Esophagus (tissue), 2 donors: ENCODE measurements at regions not wholly inside any gene's neighbourhood (a gene's known extent, or its start where the extent isn't known, plus 50 kb on each side); places are given as distances from the start of the nearest gene placed in this dataset.

Experiments used
- H3K27ac ChIP-seq, 2 donors: one replicate each; pipeline ENCODE4 v1.5.1; 2013; ENCODE audit warnings: low read depth in 2 of 2, mild to moderate bottlenecking in 2 of 2, inconsistent platforms in 1 of 2, low read length in 1 of 2, moderate library complexity in 1 of 2
- H3K27me3 ChIP-seq, 2 donors: one replicate each; pipeline ENCODE4 v1.6.1; 2013; ENCODE audit warnings: low read length in 2 of 2, control low read depth in 1 of 2, mild to moderate bottlenecking in 1 of 2; ENCODE audit not compliant: insufficient read depth in 2 of 2, control insufficient read depth in 1 of 2
- H3K36me3 ChIP-seq, 2 donors: one replicate each; pipeline ENCODE4 v1.6.1; 2013; ENCODE audit warnings: low read length in 1 of 2; ENCODE audit not compliant: control insufficient read depth in 2 of 2, insufficient read depth in 2 of 2
- H3K4me1 ChIP-seq, 2 donors: one replicate each; pipeline ENCODE4 v1.6.1; 2013; ENCODE audit warnings: low read length in 1 of 2; ENCODE audit not compliant: control insufficient read depth in 2 of 2, insufficient read depth in 2 of 2
- H3K4me3 ChIP-seq, 2 donors: one replicate each; pipeline ENCODE4 v1.5.1; 2013; ENCODE audit warnings: low read length in 2 of 2, mild to moderate bottlenecking in 2 of 2, low read depth in 1 of 2, moderate library complexity in 1 of 2
- H3K9me3 ChIP-seq, 2 donors: one replicate each; pipeline ENCODE4 v1.6.1; 2013; ENCODE audit warnings: mild to moderate bottlenecking in 2 of 2, low read depth in 1 of 2, low read length in 1 of 2, moderate library complexity in 1 of 2; ENCODE audit not compliant: control insufficient read depth in 2 of 2, insufficient read depth in 1 of 2
- WGBS, 2 donors: extraction: QIAGEN DNeasy Blood & Tissue Kit; methylation state at CpG; one replicate each; pipeline ENCODE4 v1.1.7; 2013; 5-methylcytosine and 5-hydroxymethylcytosine counted together
- donor health status: healthy with polysubstance abuse.
- donor health status: Bipolar disorder and iron deficiency.

DNA sequence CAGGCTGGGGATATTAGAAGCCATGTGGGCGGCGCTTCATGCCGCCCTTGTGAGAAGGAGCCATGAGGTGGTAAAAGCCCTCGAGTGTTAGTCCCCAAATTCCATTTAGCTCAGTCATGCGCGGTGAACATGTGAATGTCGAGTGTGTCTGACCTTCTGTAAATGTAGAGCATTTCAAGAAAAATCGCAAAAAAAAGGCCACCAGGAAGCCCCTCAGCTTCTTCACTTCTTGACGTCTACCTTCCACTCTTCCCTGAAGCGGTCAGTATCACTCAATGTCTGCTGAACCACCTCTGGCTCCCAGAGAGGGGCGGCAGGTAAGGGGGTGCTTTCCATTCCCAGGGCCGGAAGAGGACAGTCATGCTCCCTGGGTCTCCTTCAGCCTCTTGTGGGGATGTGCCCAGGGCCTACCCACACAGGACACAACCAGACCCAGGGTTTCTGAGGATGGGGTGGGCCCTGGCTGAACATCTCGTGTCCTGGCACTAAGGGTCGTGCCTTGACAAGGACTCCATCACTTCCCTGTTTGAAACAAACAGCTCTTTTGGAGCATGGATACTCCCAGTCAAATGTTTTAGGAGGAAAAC is 274.9 kb downstream of the FAM43A start:
- no peaks in the 10 kb centered on the region for H3K36me3 ChIP-seq
- WGBS, 2 donors, result 89 to 90% methylated on average over 14 of the region's 14 CpGs
- H3K9me3 ChIP-seq, result no peaks in the 10 kb centered on the region

DNA sequence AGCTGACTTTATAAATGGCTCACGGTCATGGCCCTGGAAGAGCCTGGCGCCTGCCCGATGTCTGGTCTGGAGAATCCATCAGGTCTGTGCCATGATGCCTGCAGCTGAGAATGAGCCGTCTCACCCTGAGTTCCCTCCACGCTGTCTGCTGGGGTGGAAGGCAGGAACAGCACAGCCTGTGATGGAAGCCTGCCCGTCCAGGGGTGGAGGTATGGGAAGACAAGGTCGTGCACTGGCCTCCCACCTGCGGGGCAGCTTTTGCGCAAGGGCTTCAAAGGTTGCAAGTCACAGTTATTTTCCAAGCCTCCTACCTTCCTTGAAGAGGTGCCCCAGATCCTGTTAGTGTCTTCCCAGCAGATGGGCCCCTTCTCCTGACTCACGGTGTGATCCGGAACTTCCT is 275.5 kb downstream of the FAM43A start:
- Histone ChIP-seq H3K27ac (no peak overlapping the region), H3K9me3 (no peaks in the 10 kb centered on the region), H3K27me3 (no peaks in the 10 kb centered on the region), H3K4me3 (no peak overlapping the region), H3K4me1 (no peaks in the 10 kb centered on the region), H3K36me3 (no peaks in the 10 kb centered on the region)
- 84 to 87% methylated on average over 11 of the region's 11 CpGs for WGBS, 2 donors

More for the DNA sequence above, 274.9 kb downstream of the FAM43A start:
- no peaks in the 10 kb centered on the region for H3K4me1 ChIP-seq
- no peak overlapping the region for H3K4me3 ChIP-seq
- no peak overlapping the region for H3K27ac ChIP-seq
- H3K27me3 ChIP-seq, result no peaks in the 10 kb centered on the region

DNA sequence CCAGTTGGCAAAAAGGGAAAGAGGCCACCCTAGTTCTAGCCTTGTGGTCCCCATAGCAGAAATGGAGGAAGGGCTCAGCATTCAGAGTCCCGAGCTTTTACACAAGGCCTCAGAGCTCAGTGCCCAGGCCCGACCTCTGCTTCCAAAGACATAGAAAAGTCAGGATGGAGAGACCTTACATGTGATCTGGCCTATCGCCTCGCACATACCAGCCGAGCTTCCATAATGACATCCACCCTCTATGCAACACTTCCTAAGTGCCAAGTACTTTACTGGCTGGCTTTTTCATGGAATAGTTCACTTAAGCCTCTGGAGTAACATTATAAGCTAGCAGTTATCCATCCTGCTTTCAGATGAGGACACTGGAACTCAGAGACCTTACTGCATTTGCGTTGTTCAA is 275.9 kb downstream of the FAM43A start:
- Histone ChIP-seq H3K27ac (no peak overlapping the region), H3K9me3 (no peaks in the 10 kb centered on the region)
- WGBS, 2 donors, result 85 to 87% methylated on average over 6 of the region's 6 CpGs

DNA sequence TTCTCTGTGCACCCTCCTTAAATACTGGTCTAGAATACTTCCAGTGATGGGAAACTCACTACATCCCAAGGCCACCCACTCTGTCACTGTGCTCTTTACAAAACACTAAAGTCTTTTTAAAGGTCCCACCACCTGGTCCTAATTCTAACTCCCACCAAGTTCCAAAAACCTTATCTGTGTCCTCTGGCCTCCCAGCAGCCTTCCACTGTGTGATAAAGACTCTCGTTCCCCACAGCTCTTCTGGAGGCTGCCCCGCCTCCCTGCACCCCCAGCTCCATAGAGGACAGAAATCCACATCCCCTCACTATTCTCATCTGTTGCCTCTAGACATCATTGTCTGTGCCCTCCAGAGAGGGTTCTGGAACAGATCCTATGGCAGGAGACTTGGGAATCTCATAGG is 276.4 kb downstream of the FAM43A start:
- WGBS, 2 donors, result 79 to 92% methylated on average over 2 of the region's 2 CpGs

More for the DNA sequence above, 275.9 kb downstream of the FAM43A start:
- Histone ChIP-seq H3K4me3 (no peak overlapping the region), H3K36me3 (no peaks in the 10 kb centered on the region), H3K27me3 (no peaks in the 10 kb centered on the region), H3K4me1 (no peaks in the 10 kb centered on the region)

DNA sequence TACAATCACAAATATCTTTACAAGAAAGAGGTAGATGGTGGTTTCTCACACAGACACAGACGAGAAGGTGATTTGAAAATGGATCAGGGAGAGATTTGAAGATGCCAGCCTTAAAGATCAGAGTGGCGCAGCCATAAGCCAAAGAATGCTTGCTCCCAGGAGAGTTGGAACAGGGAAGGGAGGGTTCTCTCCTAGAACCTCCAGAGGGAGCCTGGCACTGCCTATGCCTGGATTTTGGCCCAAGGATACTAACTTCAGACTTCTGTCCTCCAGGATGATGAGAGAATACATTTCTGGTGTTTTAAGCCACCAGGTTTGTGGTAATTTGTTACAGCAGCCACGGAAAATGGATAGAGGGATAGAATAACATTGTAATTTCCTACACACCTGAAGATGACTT is 279.1 kb downstream of the FAM43A start:
- 86 to 93% methylated on average over 3 of the region's 3 CpGs for WGBS, 2 donors
- Histone ChIP-seq H3K27ac (no peak overlapping the region), H3K4me1 (no peaks in the 10 kb centered on the region), H3K27me3 (no peaks in the 10 kb centered on the region), H3K9me3 (no peaks in the 10 kb centered on the region), H3K4me3 (no peak overlapping the region), H3K36me3 (no peaks in the 10 kb centered on the region)

More for the DNA sequence above, 276.4 kb downstream of the FAM43A start:
- H3K27ac ChIP-seq, result no peak overlapping the region
- no peaks in the 10 kb centered on the region for H3K4me1 ChIP-seq
- no peaks in the 10 kb centered on the region for H3K9me3 ChIP-seq
- no peak overlapping the region for H3K4me3 ChIP-seq
- no peaks in the 10 kb centered on the region for H3K27me3 ChIP-seq
- H3K36me3 ChIP-seq, result no peaks in the 10 kb centered on the region

DNA sequence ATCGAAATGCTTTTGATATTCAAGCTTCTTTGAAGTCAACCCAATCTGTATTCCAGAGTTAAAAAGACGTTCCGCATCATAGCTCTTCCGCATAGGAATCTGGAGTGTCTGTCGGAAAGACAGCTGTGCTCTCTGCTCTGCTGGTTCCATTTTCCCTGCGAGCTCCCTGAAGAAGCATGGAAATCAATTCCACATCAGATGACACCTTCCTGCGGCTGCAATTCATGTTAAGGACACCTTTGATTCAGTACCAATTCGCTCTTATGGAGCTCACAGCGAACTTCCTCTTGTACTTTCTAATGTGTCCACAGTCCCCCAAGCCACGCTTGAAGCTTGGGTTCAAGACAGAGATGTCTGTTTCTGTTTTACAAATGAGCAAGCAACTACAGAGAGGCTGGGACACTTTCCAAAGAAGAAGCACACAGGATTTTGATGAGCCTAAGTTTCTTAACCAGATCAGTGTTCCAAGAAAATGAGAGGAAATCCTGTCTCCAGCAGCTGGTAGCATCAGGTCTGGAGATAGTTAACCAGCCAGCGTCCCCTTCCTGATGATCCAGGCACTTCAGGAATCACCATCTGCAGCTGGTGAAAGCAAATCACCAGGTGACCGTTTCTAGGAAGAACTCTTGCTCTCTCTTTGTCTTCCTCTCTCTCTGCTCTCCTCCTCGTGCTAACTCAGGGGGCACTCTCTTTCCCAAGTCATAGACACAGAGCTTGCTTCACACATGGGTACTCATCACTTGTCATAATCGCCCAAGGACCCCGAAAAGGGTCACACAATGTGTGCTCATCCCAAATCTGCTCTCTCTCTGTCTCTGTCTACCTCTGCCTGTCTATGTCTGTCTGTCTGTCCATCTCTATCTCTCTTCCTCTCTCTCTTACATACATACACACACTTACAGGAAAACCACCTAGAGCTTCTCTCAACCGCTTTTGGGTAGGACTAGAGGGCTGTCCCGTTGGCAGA is 281.8 kb downstream of the FAM43A start:
- 67 to 70% methylated on average over 17 of the region's 17 CpGs for WGBS, 2 donors
- no peak overlapping the region for H3K27ac ChIP-seq
- H3K27me3 ChIP-seq, result no peaks in the 10 kb centered on the region
- H3K4me1 ChIP-seq, result no peaks in the 10 kb centered on the region
- peaks cover 0 to 3% of the 10 kb centered on the region in 2 donors for H3K9me3 ChIP-seq
- H3K4me3 ChIP-seq, result no peak overlapping the region
- H3K36me3 ChIP-seq, result no peaks in the 10 kb centered on the region

DNA sequence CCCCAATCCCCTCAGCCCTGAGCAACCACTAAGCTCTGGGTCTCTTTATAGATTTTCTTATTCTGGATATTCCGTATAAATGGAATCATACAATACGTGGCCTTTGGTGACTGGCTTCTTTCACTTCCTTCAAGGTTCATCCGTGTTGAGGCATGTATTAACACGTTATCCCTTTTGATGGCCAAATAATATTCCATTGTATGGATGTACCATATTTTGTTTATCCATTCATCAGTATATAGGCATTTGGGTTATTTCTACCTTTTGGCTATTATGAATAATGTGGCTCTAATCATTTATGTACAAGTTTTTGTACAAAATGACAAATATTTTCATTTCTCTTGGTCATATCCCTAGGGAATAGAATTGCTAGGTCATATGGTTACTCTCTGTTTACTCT is 284.4 kb downstream of the FAM43A start:
- H3K4me3 ChIP-seq, result no peak overlapping the region
- 91 to 94% methylated on average over 4 of the region's 4 CpGs for WGBS, 2 donors
- no peaks in the 10 kb centered on the region for H3K27me3 ChIP-seq
- H3K27ac ChIP-seq, result no peak overlapping the region
- H3K4me1 ChIP-seq, result no peaks in the 10 kb centered on the region
- H3K36me3 ChIP-seq, result no peaks in the 10 kb centered on the region
- H3K9me3 ChIP-seq, result peaks cover 0 to 3% of the 10 kb centered on the region in 2 donors

DNA sequence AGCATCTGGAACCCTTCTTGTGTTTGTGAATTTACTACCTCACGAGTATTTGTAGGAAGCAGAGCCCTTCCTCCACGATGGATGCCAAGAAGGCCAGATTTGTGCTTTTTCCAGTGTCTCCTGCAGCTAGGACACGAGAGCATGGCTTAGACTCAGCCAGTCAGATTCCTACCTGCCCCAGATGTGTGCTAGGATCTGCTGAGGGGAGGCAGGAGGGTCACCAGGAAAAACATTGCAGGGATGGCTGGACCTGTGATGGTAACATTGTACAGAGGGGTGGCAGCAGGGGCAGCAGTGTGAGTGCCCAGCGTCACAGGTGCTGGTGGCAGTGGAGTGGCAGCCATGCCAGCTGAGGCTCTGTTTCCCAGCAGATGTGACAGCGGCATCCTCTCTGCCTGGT is 285.3 kb downstream of the FAM43A start:
- Histone ChIP-seq H3K4me1 (peaks cover 0 to 1% of the 10 kb centered on the region in 2 donors), H3K27ac (no peak overlapping the region), H3K36me3 (no peaks in the 10 kb centered on the region), H3K4me3 (no peak overlapping the region), H3K27me3 (no peaks in the 10 kb centered on the region), H3K9me3 (peaks cover 0 to 3% of the 10 kb centered on the region in 2 donors)
- 87 to 90% methylated on average over 5 of the region's 5 CpGs for WGBS, 2 donors

DNA sequence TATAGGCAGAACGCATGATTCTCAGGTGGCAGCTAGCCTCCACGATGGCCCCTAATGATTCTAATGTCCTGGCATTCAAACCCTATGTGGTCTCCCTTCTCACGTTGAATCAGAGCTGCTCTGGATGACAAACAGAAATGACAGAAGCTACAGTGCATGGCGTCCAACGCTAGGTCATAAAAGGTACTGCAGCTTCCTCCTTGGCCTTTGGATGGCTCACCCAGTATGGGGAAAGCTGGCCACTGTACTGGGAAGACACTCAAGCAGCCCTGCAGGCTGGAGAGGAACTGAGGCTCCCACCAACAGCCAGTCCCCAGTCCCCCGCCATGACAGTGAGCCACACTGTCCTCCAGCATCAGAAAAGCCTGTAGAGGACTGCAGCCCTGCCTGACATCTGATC is 286.3 kb downstream of the FAM43A start:
- H3K4me1 ChIP-seq, result peaks cover 0 to 3% of the 10 kb centered on the region in 2 donors
- no peaks in the 10 kb centered on the region for H3K27me3 ChIP-seq
- no peak overlapping the region for H3K4me3 ChIP-seq
- 85 to 91% methylated on average over 6 of the region's 6 CpGs for WGBS, 2 donors
- H3K9me3 ChIP-seq, result peaks cover 0 to 3% of the 10 kb centered on the region in 2 donors
- no peaks in the 10 kb centered on the region for H3K36me3 ChIP-seq
- no peak overlapping the region for H3K27ac ChIP-seq
